ENCODE measurements at regions not wholly inside any gene's neighbourhood (a gene's known extent, or its start where the extent isn't known, plus 50 kb on each side); places are given as distances from the start of the nearest gene placed in this dataset.
"Not testable (repeated sequence)": the region's sequence is repeated elsewhere in the genome, so short reads cannot be mapped to it uniquely, and the experiment has no call there.

GRCh38 chr5:130335117-130335516, 430.9 kb downstream of the CHSY3 start:
- no peak for DNase-seq (ENCODE audit: low read depth, low spot score)

GRCh38 chr5:130333089-130333488, 428.8 kb downstream of the CHSY3 start:
- DNase-seq (ENCODE audit: low read depth, low spot score): no peak

- DNase-seq (ENCODE audit: low read depth, low spot score): no peak
Observed at GRCh38 chr5:130331332-130331731, 427.1 kb downstream of the CHSY3 start.

- no peak for DNase-seq (ENCODE audit: low read depth, low spot score)
Observed at GRCh38 chr5:130324953-130325671, 420.8 kb downstream of the CHSY3 start.

- no peak for DNase-seq (ENCODE audit: low read depth, low spot score)
Observed at GRCh38 chr5:130323804-130324454, 419.7 kb downstream of the CHSY3 start.

GRCh38 chr5:130321931-130322330, 417.7 kb downstream of the CHSY3 start:
- DNase-seq (ENCODE audit: low read depth, low spot score): no peak

GRCh38 chr5:130316971-130317680, 412.9 kb downstream of the CHSY3 start:
- no peak for DNase-seq (ENCODE audit: low read depth, low spot score)

GRCh38 chr5:130295235-130295634, 391.0 kb downstream of the CHSY3 start:
- no peak for DNase-seq (ENCODE audit: low read depth, low spot score)

- DNase-seq (ENCODE audit: low read depth, low spot score): not testable (repeated sequence)
Observed at GRCh38 chr5:130294798-130295197, 390.5 kb downstream of the CHSY3 start.

GRCh38 chr5:130290219-130290618, 386.0 kb downstream of the CHSY3 start:
- DNase-seq (ENCODE audit: low read depth, low spot score): no peak

- DNase-seq (ENCODE audit: low read depth, low spot score): no peak
Observed at GRCh38 chr5:130289132-130290088, 385.1 kb downstream of the CHSY3 start.

GRCh38 chr5:130287438-130287837, 383.2 kb downstream of the CHSY3 start:
- no peak for DNase-seq (ENCODE audit: low read depth, low spot score)

GRCh38 chr5:130286971-130287370, 382.7 kb downstream of the CHSY3 start:
- no peak for DNase-seq (ENCODE audit: low read depth, low spot score)

GRCh38 chr5:130282049-130282448, 377.8 kb downstream of the CHSY3 start:
- DNase-seq (ENCODE audit: low read depth, low spot score): no peak

- DNase-seq (ENCODE audit: low read depth, low spot score): no peak
Observed at GRCh38 chr5:130280528-130281217, 376.4 kb downstream of the CHSY3 start.

GRCh38 chr5:130279386-130279785, 375.1 kb downstream of the CHSY3 start:
- no peak for DNase-seq (ENCODE audit: low read depth, low spot score)

- no peak for DNase-seq (ENCODE audit: low read depth, low spot score)
Observed at GRCh38 chr5:130278136-130278535, 373.9 kb downstream of the CHSY3 start.

- DNase-seq (ENCODE audit: low read depth, low spot score): no peak
Observed at GRCh38 chr5:130277522-130277921, 373.3 kb downstream of the CHSY3 start.

GRCh38 chr5:130277002-130277401, 372.7 kb downstream of the CHSY3 start:
- DNase-seq (ENCODE audit: low read depth, low spot score): no peak

- no peak for DNase-seq (ENCODE audit: low read depth, low spot score)
Observed at GRCh38 chr5:130272837-130273236, 368.6 kb downstream of the CHSY3 start.

GRCh38 chr5:130270786-130271185, 366.5 kb downstream of the CHSY3 start:
- DNase-seq (ENCODE audit: low read depth, low spot score): no peak

Data from brain pericyte (primary cell).